HG02938 (cell line): ENCODE measurements at regions not wholly inside any gene's neighbourhood (a gene's known extent, or its start where the extent isn't known, plus 50 kb on each side); places are given as distances from the start of the nearest gene placed in this dataset.

Source experiments
- ATAC-seq: cut with Tn5 transposase; IDR thresholded peaks from one replicate; pipeline ENCODE4 v1.9.1; 2021; ENCODE audit warnings: mild to moderate bottlenecking, moderate library complexity; ENCODE audit not compliant: unreplicated experiment

DNA sequence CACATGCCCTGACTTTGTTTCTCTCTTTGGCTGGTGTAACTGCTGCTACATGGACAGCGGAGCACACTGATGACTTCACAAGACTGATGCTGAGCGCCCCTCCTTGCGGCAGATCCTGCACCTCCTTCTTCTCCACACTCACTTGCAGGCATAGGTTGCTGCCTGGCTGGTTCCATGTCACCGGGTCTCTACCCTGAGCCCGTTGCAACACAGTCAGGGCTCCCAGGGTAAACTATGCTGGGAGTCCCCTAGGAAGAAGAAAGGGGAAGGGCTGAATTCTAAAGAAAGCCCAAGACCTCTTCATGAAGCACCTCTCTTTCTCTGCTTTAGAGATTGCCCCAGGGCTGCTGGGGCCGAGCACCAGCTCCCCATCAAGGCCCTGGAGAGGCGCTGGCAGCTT lies 83.3 kb upstream of the DUSP22 start:
- ATAC-seq = no peak

DNA sequence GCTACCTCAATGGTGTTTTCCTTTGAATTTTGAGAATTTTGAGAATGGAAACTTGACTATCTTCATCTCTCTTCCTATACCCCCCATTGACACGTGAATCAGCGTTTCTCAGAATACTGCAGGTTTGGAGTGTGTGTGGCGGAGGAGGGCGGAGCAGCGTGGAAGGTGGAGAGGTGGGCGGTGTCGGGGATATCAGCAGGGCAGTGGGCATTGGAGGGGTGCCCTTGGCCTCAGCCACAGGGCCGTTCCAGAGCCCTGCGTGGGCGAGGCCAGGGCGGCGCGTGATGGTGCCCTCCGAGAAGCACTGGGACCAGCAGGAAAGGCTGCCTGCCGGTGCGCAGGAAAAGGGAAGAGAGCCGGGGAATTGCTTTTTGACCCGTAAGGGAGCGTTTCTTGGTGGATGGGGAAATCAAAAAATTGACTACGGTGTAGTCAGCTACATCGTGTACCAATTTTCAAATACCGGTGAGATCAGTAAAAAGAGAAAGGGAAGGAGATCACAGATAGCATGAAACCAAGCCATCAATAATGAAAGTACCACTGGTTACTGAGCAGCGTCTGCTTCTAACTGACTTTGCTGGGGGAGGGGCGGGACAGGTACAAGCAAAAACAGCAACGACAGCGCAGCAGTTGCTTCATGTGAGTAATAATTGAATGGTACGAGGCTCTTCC lies 82.7 kb upstream of the DUSP22 start:
- ATAC-seq = peak; percentile 83

DNA sequence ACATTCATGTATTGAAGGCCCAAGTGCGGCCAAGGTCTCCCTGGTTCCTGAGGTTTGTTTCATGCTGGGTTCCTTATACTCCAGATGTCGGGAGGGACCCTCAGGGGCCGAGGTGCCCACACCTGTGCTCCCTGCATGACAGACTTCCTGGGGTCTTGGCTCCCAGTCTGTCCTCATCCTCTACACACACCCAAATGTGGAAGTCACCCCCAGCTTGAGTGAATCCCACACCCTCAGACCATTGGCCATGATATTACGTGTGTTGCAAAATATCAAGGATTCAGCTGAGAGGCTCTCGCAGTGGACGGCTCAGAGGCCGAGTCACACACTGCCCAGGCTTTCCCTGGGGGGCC lies 82.2 kb upstream of the DUSP22 start:
- ATAC-seq = no peak

DNA sequence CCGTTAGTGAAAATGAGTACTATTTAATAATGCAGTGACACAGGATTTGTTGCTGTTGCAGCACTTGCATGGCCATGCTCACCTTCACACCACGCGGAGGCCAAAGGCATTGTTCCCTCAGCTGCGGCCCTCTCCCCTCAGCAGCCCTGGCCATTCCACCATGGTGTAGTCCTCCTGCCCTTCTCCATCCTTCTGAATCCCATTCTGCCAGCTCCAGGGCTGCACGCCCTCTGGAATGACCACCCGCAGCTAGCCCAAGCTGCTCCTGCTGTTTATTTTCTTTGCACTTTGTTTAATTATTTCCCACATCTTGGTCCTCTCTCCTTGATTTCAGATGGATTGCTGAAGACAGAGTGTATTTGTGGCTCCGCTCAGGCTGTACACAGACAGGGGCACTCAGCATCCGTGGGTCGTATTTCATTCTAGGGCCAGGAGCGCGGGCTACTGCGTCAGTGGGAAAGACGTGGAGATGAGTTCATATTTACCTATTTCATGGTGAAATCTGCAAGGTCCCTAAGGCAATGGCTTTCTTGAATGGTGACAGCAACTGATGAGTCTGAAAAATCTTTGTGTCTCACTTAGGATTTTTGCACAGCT lies 81.4 kb upstream of the DUSP22 start:
- no peak for ATAC-seq

DNA sequence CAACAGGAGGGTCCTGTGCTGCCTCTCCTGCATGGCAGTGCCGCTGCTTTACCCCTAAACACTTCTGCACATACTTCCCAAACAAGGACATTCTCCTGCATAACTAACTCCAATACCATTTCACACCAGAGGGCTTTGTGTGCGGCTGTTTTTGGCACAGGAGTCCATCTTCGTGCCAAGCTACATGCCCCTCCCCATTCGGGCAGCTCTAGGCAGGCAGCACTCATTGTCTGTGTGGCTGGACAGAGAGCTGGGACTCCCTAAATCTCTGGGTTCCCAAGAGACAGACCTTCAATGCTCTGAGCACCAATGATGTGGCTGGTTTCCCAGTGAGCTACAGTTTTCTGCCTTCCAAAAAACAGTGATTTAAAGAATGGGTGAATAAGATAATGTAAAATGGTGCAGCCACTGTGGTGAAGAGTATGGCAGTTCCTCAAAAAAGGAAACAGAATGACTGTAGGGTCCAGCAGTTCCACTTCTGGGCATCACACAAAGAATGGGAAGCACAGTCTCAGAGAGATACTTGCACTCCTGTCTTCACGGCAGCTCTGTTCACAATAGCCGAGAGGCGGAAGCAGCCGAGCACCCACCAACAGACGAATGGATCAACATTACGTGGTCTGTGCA lies 80.3 kb upstream of the DUSP22 start:
- ATAC-seq = no peak

DNA sequence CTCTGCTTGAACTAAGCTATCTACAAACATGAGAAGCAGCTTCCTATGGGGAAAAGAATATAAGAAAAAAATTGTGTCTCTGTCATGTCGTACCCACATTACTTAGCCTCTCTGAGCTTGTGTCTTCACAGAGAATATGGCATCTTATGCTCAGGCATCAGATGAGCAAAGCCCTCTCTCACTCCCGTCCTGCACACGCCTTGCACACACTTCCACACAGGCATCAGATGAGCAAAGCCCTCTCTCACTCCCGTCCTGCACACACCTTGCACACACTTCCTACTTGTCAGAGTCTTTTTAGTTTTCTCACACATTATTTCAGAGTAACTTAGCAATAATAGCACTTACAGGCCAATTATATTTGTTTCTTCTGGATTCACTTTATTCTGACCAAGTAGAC lies 79.0 kb upstream of the DUSP22 start:
- no peak for ATAC-seq

GRCh38 chr6:214428-214827 lies 77.9 kb upstream of the DUSP22 start:
- ATAC-seq = no peak

DNA sequence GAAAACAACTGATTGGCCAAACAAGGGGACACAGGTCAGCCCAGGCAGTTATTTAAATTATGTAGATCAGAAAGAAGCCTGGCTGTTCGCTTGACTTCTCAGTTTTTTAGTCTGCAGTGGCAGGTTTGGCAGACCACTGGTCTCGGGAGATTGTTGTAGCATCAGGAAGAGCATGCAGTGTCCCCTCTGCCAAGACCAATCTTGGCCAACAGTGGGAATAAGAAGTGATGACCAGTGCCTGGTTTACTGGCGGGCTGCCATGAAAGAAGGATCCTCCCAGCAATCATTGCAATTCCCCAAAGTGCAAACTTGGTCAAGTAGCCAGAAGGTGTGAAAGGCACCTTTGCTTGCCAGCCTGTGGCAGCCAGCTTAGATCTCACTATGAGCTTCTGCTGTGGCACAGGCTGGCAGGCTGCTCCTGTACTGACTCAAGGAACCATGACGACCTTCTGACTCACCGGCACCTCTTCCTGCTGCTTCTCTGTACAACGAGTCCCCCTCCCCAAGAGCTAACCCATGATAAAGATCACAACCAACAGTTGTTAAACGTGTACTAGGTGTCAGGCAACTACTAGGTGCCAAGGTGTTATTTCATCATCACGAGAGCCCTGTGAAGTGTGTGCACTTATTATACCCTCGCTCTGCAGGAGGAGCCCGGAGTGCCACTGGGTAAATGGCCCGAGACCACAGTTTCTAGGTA lies 76.8 kb upstream of the DUSP22 start:
- ATAC-seq = no peak

GRCh38 chr6:217048-217659 lies 75.1 kb upstream of the DUSP22 start:
- ATAC-seq = no peak

DNA sequence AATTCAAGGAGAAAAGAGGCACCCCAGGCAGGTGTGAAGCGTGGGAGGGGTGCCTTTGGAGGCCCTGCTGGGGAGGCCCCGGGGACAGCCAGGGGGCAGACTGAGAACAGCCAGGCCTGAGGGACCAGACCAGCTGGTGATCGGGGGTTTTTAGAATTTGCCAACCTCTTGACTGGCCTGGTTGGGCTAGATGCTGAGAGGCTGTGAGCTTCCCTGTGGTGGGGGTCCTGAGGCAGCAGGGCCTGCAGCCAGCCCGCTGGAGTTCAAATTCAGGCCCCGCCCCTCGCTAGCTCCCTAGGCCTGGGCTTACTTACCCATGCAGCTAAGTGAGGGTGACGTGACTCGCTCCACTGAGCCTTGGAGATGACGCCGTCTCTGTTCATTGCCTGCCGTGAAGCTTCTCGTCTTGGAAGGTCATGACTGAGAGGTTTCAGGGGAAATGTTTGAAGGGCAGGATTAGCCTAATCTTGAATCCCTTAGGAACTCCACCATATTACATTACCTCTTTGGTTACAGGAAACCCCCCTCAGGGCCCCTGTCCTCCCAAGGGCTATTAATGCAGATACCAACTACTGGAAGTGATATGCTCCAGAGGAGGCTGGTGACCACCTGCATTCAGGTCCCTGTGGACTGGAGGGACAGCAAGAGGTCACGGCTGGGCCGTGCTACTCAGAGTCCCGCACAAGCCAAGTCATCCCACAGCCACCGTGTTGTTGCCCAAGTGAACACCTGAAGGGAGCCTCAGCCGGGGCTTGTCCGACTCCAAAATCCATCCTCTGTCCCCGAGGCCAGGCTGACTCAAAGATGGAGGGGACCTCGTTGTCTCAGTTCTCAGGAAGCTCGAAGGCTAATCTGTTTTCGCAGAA lies 73.9 kb upstream of the DUSP22 start:
- no peak for ATAC-seq

DNA sequence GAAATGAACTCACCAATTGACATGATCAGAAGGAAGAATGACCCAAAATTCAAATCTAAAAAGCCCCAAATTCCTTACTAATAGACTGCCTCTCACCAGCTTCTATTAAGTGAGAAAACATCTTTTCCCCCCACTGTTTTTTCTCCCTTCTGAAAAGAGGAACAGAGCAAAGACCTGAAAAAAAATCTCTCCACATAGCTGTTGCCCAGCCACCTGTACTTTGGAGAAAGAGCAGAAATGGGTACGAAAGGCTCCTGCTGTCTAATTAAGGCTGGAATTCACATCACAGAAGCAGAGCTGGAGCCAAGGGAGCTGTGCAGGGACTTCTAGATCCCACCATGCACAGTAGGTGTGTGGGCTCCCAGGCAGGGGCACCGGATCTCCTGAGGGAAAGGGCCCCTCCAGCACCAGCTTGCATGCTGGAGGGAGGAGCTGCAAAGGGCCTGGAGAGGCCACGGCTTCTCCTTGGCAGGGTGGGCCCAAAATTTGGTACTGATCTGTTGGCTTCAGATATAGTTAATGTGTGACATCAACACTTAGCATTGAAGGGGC lies 73.2 kb upstream of the DUSP22 start:
- ATAC-seq = no peak

DNA sequence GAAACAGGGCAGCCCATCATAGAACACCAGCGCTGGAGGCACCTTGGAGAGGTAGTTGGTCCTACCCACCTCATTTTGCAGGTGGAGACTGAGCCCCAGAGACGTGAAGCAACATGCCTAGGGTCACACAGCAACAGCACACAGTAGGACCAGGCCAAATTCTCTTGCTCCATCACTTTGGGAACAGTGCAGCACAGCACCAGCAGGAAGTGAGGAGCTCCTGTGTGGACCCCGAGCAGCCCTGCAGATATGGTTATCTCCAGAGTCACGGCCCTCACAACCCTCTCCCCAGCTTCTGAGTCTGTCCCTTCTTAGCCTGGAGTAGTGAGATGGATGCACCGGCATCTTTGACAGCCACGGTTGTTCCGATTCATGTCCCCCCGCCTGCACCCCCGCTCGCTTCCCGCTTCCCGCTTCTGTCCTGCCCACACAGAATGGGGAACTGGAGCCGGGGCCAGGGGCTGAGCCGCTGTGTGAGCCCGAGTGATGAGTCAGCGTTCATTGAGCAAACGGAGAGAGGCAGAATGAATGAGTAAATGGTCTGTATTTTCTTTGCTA lies 72.6 kb upstream of the DUSP22 start:
- ATAC-seq = no peak

DNA sequence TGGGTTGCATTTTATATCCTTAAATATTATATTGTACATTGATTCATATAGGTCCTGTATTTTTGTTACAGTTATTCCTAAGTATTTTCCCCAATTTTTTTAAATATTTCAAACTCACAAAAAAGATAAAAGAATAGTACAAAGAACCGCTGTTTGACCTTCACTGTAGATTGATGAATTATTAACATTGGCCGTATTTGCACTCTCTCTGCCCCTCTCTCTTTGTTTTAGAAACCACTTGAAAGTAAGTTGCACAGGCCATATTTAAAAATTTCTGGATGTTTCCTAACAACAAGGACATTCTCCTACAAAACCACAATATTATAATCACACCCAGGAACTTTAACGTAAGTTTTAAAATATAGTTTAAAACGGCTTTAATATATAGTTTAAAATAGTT lies 72.0 kb upstream of the DUSP22 start:
- no peak for ATAC-seq

DNA sequence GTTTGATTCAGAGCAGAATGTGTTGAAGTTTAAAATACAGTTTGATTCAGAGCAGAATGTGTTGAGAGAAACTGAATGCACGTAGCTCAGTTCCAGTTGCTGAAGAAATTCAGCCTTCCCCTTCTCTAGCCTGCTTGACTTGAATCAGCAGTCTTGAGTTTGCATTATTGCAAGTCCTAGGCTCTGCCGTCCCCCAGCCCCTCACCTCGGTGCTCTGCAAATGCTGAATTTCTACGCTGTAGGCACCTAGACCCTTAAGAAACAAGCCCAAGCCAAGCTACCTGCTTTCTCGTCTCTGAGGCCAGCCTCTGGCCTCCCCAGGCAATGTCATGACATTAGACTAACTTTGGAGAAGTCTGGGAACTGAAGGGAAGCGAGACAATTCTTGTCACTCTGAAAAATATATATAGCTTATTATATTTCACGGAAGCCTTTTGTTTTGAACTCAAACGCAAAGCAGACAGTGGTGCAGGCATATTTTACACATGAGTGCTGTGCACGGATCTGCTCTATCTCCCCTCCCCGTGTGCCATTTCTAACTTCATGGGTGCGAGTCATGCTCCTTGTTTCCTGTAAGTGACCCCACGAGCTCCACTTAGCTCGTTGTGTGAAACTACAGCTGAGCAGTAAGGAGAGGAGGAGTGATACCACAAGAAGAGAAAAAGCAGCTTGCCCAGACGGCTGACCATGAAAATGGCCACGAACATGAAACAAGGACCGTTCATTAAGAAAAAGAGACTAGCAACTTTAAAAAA lies 71.4 kb upstream of the DUSP22 start:
- ATAC-seq = no peak

GRCh38 chr6:221531-222349 lies 70.5 kb upstream of the DUSP22 start:
- no peak for ATAC-seq

GRCh38 chr6:222468-222867 lies 69.8 kb upstream of the DUSP22 start:
- no peak for ATAC-seq

DNA sequence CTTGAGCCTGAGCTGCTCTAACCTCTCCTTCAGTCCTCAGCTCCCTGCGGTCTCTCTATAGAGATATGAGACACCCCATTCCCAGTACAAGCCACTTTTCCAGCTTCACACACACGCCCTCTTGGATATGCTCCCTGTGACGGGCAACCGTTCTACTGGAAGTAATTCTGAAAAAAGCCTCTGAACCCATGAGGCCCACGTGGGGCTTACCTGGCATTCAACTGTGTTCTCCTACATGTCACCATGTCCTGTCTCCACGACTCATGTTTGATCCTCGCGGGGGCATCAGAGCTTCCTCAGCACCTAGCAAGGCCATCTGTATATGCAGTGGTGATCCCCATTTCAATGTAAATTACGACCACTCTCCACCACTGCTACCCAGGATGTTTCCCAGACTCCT lies 69.2 kb upstream of the DUSP22 start:
- ATAC-seq = no peak

GRCh38 chr6:223763-224162 lies 68.5 kb upstream of the DUSP22 start:
- ATAC-seq = no peak

GRCh38 chr6:224350-224749 lies 67.9 kb upstream of the DUSP22 start:
- ATAC-seq = no peak
